ENCODE measurements at regions not wholly inside any gene's neighbourhood (a gene's known extent, or its start where the extent isn't known, plus 50 kb on each side); places are given as distances from the start of the nearest gene placed in this dataset.
A peak's percentile ranks its signal among the peaks of the same experiment; 100 is the strongest.

DNA sequence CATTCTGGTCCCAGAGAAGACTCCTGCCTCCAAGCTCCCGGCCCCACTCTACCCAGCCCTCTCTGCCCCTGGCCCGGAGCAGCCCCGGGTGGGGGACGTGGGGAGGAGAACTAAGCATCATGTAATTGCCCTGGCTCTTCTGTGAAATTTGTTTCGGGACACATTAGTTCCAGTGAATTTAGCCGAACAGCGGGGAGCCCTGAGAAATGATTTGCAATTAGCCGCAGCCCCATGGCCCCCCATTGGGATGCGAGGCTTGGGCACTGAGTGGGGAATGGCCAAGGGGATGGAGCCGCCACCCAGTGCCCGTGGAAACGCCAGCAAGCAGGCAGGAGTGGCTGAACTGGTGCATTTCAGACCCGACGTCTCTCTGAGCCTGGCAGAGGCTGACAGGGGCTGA lies 173.9 kb upstream of the LHX5 start:
- Histone ChIP-seq H3K36me3 (ENCODE audit: control insufficient read depth, low read depth, low read length) (no peaks in the 10 kb centered on the region), H3K9ac (ENCODE audit: low read length) (no peak overlapping the region), H3K27me3 (ENCODE audit: control insufficient read depth, insufficient read depth, low read length) (no peaks in the 10 kb centered on the region), H3K27ac (ENCODE audit: low read length) (no peak overlapping the region), H3K4me1 (ENCODE audit: control insufficient read depth, low read depth, low read length) (peaks cover 4% of the 10 kb centered on the region), H3K4me3 (ENCODE audit: low read length) (no peak overlapping the region), H3K9me3 (ENCODE audit: control insufficient read depth, low read depth, low read length) (no peaks in the 10 kb centered on the region)

DNA sequence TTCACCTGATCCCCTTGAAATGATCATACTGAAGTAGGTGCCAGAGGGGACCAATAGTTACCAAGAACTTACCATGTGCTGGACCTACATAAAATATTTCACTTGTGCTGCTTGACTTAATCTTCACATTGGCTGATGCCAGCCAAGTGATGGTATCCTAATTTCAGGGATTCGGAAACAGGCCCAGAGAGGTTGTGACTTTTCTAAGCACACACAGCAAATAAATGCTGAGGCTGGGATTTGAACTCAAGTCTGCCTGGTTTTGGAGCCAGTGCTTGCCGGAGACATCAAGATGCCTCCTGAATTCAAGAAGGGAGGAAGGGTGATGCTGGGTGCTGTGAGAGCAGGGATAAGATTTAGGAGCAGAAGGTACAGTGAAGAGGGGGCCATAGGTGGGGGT lies 173.5 kb upstream of the LHX5 start:
- Histone ChIP-seq H3K27me3 (ENCODE audit: control insufficient read depth, insufficient read depth, low read length) (no peaks in the 10 kb centered on the region), H3K27ac (ENCODE audit: low read length) (no peak overlapping the region), H3K4me3 (ENCODE audit: low read length) (no peak overlapping the region), H3K9ac (ENCODE audit: low read length) (no peak overlapping the region), H3K36me3 (ENCODE audit: control insufficient read depth, low read depth, low read length) (no peaks in the 10 kb centered on the region), H3K9me3 (ENCODE audit: control insufficient read depth, low read depth, low read length) (no peaks in the 10 kb centered on the region), H3K4me1 (ENCODE audit: control insufficient read depth, low read depth, low read length) (peaks cover 4% of the 10 kb centered on the region)

DNA sequence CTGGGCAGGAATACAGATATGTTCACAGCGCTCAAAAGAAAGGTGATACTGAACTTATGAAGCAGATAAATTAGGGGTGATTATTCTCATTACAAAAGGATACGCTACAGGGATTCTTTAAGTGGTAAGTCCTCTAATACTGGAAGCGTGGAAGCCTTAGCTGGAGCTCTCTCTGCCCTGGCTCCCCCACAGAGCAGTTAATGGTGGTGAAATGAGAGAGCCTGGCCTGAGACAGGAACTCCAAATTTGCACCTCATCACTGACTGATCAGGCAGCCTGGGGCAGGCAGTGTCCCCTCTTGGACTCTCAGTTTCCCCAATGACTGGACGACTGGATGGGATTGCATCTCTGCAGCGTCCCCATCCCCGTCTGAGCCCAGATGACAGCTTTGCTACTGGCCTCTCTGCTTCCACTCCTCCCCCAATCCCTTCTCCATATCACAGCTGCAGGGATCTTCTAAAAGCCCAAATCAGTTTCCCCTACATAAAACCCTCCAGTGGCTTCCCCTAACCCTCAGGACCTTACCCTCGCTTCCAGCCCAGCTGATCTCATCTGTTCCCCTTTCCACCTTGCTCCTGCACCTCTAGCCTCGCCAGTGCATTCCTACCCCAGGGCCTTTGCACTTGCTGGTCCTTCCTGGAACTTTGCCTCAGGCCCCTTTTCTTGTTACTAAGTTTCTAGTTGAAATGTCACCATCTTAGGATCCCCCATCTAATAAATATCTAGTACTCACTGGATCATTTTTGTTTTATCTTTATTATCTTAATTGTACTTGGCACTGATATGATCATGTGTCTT lies 171.7 kb upstream of the LHX5 start:
- H3K27ac ChIP-seq (ENCODE audit: low read length) = no peak overlapping the region
- peaks cover 9% of the 10 kb centered on the region for H3K27me3 ChIP-seq (ENCODE audit: control insufficient read depth, insufficient read depth, low read length)
- peaks cover 4% of the 10 kb centered on the region for H3K4me1 ChIP-seq (ENCODE audit: control insufficient read depth, low read depth, low read length)
- no peak overlapping the region for H3K9ac ChIP-seq (ENCODE audit: low read length)
- no peaks in the 10 kb centered on the region for H3K36me3 ChIP-seq (ENCODE audit: control insufficient read depth, low read depth, low read length)
- H3K4me3 ChIP-seq (ENCODE audit: low read length) = no peak overlapping the region
- no peaks in the 10 kb centered on the region for H3K9me3 ChIP-seq (ENCODE audit: control insufficient read depth, low read depth, low read length)

DNA sequence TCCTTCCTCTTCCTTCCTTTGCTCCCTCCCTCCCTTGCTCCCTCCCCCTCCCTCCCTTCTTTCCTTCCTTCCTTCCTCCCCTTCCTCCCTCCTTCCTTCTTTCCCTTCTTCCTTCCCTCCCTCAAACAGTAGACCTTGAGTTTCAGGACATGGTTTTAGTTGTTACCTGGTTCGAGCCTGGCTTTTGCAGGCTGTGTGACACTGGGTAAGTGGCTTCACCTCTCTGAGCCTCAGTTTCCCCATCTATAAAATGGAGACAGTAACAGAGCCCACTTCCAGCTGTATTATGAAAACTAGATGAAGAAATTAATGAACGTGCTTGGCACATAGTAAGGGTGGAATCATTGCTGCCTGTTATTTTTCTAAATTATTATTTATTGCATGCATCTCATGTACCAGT lies 171.0 kb upstream of the LHX5 start:
- peaks cover 4% of the 10 kb centered on the region for H3K4me1 ChIP-seq (ENCODE audit: control insufficient read depth, low read depth, low read length)
- no peaks in the 10 kb centered on the region for H3K9me3 ChIP-seq (ENCODE audit: control insufficient read depth, low read depth, low read length)
- no peak overlapping the region for H3K27ac ChIP-seq (ENCODE audit: low read length)
- H3K27me3 ChIP-seq (ENCODE audit: control insufficient read depth, insufficient read depth, low read length) = peaks cover 9% of the 10 kb centered on the region
- no peak overlapping the region for H3K9ac ChIP-seq (ENCODE audit: low read length)
- H3K36me3 ChIP-seq (ENCODE audit: control insufficient read depth, low read depth, low read length) = no peaks in the 10 kb centered on the region
- H3K4me3 ChIP-seq (ENCODE audit: low read length) = no peak overlapping the region

DNA sequence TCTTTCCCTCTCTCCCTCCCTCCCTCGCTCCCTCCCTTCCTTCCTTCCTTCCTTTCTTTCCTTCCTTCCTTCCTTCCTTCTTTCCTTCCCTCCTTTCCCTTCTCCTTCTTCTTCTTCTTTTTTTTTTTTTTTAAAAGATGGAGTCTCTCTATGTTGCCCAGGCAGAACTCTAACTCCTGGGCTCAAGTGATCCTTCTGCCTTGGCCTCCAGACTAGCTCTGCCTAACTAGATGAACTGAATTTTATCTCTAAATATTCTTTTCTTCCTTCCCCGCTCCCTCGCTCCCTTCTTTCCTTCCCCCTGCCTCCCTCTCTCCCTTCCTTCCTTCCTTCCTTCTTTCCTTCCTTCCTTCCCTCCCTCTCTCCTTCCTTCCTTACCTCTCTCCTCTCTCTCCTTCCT lies 170.5 kb upstream of the LHX5 start:
- Histone ChIP-seq H3K4me3 (ENCODE audit: low read length) (no peak overlapping the region), H3K4me1 (ENCODE audit: control insufficient read depth, low read depth, low read length) (peaks cover 4% of the 10 kb centered on the region), H3K27ac (ENCODE audit: low read length) (no peak overlapping the region), H3K27me3 (ENCODE audit: control insufficient read depth, insufficient read depth, low read length) (peaks cover 9% of the 10 kb centered on the region), H3K9ac (ENCODE audit: low read length) (no peak overlapping the region), H3K36me3 (ENCODE audit: control insufficient read depth, low read depth, low read length) (no peaks in the 10 kb centered on the region), H3K9me3 (ENCODE audit: control insufficient read depth, low read depth, low read length) (no peaks in the 10 kb centered on the region)

DNA sequence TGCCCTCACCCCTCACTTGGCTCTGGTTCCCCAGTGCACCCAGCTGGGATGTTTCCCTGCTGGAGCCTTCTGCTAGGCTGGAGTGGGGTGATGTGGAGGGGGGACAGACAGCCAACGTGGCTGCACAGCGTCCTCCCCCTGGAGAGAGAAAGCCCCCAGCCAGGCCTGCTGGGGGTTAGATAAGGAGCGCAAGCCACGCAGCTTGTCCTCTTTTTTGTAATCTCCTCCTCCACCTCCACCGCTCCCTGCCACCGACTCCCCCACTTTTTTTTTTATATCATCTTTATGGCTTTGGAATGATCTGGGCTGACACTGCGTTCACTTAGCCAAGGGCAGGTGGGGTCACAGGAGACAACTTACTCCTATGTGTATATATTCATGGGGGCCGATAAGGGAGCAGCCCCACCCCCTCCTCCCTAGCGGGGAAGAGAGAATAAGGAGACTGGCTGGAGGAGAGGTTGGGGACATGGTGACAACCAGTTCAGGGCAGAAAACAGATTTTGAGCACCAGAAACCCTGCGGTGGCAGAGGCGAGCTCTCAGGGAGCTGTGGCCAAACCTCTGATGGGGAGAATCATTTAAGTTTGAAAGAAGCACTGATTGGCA lies 169.9 kb upstream of the LHX5 start:
- Histone ChIP-seq H3K9me3 (ENCODE audit: control insufficient read depth, low read depth, low read length) (no peaks in the 10 kb centered on the region), H3K27ac (ENCODE audit: low read length) (no peak overlapping the region), H3K4me1 (ENCODE audit: control insufficient read depth, low read depth, low read length) (peaks cover 7% of the 10 kb centered on the region), H3K9ac (ENCODE audit: low read length) (no peak overlapping the region), H3K27me3 (ENCODE audit: control insufficient read depth, insufficient read depth, low read length) (peaks cover 9% of the 10 kb centered on the region), H3K36me3 (ENCODE audit: control insufficient read depth, low read depth, low read length) (no peaks in the 10 kb centered on the region), H3K4me3 (ENCODE audit: low read length) (no peak overlapping the region)

DNA sequence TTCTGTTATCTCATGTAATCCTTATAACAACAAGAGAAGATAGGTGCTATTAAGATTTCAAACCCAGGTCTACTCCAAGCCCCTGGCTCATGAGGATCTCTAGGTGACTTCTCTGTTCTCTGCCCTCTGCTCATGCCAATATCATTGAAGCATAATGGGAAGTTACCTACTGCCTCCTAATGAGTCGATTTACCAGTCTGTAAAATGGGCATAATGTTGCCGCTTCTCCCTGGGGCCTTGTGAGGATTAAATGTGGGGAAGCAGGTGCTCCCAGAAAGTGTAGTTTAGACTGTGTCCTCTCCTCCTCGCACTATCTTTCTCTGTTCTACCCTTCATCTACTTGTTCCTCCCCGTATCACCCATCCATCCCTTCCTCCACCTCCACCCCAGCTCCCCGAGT lies 169.2 kb upstream of the LHX5 start:
- Histone ChIP-seq H3K4me3 (ENCODE audit: low read length) (no peak overlapping the region), H3K27me3 (ENCODE audit: control insufficient read depth, insufficient read depth, low read length) (peaks cover 9% of the 10 kb centered on the region), H3K27ac (ENCODE audit: low read length) (no peak overlapping the region), H3K36me3 (ENCODE audit: control insufficient read depth, low read depth, low read length) (no peaks in the 10 kb centered on the region), H3K9me3 (ENCODE audit: control insufficient read depth, low read depth, low read length) (no peaks in the 10 kb centered on the region), H3K9ac (ENCODE audit: low read length) (no peak overlapping the region), H3K4me1 (ENCODE audit: control insufficient read depth, low read depth, low read length) (peaks cover 8% of the 10 kb centered on the region)

DNA sequence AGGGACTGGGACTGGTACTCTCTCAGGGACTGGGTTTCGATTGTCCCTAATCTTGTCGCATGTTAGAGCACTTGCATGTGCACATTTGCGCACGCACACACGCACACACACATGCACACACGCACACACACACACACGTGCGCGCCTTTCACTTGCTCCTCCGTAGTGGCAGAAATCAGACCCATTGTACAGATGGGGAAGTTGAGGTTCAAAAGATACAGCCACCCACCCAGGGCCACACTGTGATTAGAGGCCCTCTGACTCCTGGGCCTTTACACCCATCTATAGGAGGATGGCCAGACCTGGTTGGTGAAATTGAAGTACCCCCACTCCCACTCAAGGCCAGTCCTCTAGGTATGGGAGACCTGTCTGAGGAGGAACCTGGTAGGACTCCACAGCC lies 167.8 kb upstream of the LHX5 start:
- Histone ChIP-seq H3K9me3 (ENCODE audit: control insufficient read depth, low read depth, low read length) (no peaks in the 10 kb centered on the region), H3K27ac (ENCODE audit: low read length) (no peak overlapping the region), H3K4me1 (ENCODE audit: control insufficient read depth, low read depth, low read length) (peaks cover 8% of the 10 kb centered on the region), H3K4me3 (ENCODE audit: low read length) (no peak overlapping the region), H3K9ac (ENCODE audit: low read length) (no peak overlapping the region), H3K27me3 (ENCODE audit: control insufficient read depth, insufficient read depth, low read length) (peaks cover 9% of the 10 kb centered on the region), H3K36me3 (ENCODE audit: control insufficient read depth, low read depth, low read length) (no peaks in the 10 kb centered on the region)

DNA sequence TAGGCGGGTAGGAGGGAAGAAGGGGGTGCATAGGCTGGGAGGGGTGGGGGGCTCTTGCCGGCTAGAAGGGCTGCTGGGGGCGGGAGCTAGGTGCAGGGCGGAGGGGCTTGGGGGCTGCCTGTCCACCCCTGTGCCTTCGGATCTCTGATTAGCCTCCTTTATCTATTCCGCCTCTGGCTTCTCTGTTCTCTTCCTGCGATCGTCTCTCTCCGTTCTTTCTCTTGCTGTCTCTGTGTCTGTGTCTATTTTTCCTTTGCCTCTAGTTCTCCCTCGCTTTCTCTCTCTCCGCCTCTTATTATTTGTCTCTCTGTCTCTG lies 166.7 kb upstream of the LHX5 start:
- H3K9ac ChIP-seq (ENCODE audit: low read length) = peak overlapping the region; percentile 2
- H3K9me3 ChIP-seq (ENCODE audit: control insufficient read depth, low read depth, low read length) = no peaks in the 10 kb centered on the region
- H3K4me1 ChIP-seq (ENCODE audit: control insufficient read depth, low read depth, low read length) = peaks cover 8% of the 10 kb centered on the region
- H3K36me3 ChIP-seq (ENCODE audit: control insufficient read depth, low read depth, low read length) = no peaks in the 10 kb centered on the region
- no peak overlapping the region for H3K27ac ChIP-seq (ENCODE audit: low read length)
- H3K27me3 ChIP-seq (ENCODE audit: control insufficient read depth, insufficient read depth, low read length) = peaks cover 9% of the 10 kb centered on the region
- peak overlapping the region; percentile 32 for H3K4me3 ChIP-seq (ENCODE audit: low read length)

DNA sequence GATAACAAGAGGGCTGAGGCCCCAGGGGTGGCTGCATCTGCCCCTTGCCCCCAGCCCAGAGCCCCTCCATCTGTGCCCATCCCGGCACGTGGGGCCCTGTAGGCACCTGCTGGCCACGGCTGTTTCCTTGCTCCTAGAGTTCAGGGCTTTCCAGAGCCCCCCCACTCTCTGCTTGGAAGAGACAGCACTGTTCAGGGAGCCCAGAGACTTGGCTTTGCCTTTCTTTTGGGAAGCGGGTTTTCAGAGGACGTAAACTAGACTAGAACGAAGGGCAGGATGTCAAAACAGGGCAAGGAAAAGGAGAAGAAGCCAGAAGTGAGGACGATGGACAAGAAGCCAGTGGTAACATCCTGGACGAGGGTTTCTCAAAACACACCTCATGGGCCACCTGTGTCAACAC lies 163.3 kb upstream of the LHX5 start:
- Histone ChIP-seq H3K27me3 (ENCODE audit: control insufficient read depth, insufficient read depth, low read length) (peaks cover 9% of the 10 kb centered on the region), H3K36me3 (ENCODE audit: control insufficient read depth, low read depth, low read length) (no peaks in the 10 kb centered on the region), H3K4me1 (ENCODE audit: control insufficient read depth, low read depth, low read length) (peaks cover 4% of the 10 kb centered on the region), H3K9ac (ENCODE audit: low read length) (no peak overlapping the region), H3K9me3 (ENCODE audit: control insufficient read depth, low read depth, low read length) (no peaks in the 10 kb centered on the region), H3K27ac (ENCODE audit: low read length) (no peak overlapping the region), H3K4me3 (ENCODE audit: low read length) (no peak overlapping the region)

DNA sequence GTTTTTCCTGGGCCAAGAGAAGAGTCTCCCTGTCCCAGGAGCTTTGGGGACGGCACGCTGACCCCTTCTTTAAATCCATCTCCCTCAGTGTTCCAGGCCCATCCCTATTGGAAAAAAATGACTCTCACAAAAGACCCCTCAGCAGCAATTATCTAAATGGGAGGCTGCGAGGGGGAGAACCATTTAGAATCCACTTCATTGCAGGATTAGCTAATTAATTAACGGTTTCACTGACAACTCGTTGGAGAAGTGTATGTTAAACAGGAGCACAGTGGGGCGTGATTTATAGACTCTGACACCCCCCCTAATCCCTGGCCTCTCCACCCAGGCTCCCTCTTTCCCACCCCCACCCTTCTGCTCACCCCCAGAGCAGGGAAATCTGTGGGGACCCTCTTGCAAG lies 162.8 kb upstream of the LHX5 start:
- no peak overlapping the region for H3K4me3 ChIP-seq (ENCODE audit: low read length)

DNA sequence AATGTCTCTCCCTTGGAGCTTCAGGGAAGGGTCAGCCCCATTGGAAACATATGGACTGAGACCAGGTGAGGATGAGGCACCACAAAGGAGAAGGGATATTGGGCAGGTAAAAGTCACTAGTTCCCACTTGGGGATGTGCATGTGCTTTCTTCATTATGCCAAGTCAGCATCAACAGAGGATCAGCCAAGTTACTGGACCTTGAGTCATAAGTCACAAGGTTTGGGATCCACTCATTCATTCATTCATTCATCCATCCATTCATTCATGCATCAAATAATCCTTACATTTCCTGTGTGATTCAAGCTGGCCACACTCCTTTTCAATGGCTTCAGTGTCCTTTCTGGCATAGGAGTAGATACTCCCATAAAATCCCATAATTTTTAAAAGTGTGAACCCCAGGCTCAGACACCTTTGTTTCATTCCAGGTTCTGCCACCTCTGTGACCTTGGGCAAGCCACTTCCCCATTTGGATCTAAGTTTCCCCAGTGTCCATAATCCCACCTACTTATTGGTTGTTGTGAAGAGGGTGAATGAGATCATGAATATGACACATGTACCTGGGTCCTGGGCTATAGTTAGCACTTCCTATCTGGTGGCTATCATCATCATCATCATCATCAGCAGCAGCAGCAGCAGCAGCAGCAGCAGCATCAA lies 162.1 kb upstream of the LHX5 start:
- H3K27ac ChIP-seq (ENCODE audit: low read length) = no peak overlapping the region
- no peak overlapping the region for H3K4me3 ChIP-seq (ENCODE audit: low read length)
- no peaks in the 10 kb centered on the region for H3K36me3 ChIP-seq (ENCODE audit: control insufficient read depth, low read depth, low read length)
- no peaks in the 10 kb centered on the region for H3K9me3 ChIP-seq (ENCODE audit: control insufficient read depth, low read depth, low read length)
- H3K4me1 ChIP-seq (ENCODE audit: control insufficient read depth, low read depth, low read length) = peaks cover 4% of the 10 kb centered on the region
- no peak overlapping the region for H3K9ac ChIP-seq (ENCODE audit: low read length)
- peaks cover 2% of the 10 kb centered on the region for H3K27me3 ChIP-seq (ENCODE audit: control insufficient read depth, insufficient read depth, low read length)

More for the DNA sequence above, 162.8 kb upstream of the LHX5 start:
- Histone ChIP-seq H3K9me3 (ENCODE audit: control insufficient read depth, low read depth, low read length) (no peaks in the 10 kb centered on the region), H3K9ac (ENCODE audit: low read length) (no peak overlapping the region), H3K4me1 (ENCODE audit: control insufficient read depth, low read depth, low read length) (peaks cover 4% of the 10 kb centered on the region), H3K27ac (ENCODE audit: low read length) (no peak overlapping the region), H3K27me3 (ENCODE audit: control insufficient read depth, insufficient read depth, low read length) (peaks cover 8% of the 10 kb centered on the region), H3K36me3 (ENCODE audit: control insufficient read depth, low read depth, low read length) (no peaks in the 10 kb centered on the region)

Data from iPS-18a (cell line).